ENCODE measurements at regions not wholly inside any gene's neighbourhood (a gene's known extent, or its start where the extent isn't known, plus 50 kb on each side); places are given as distances from the start of the nearest gene placed in this dataset.

- no peak overlapping the region for H3K9ac ChIP-seq (ENCODE audit: low read depth, low read length)
- H3K79me2 ChIP-seq (ENCODE audit: insufficient read depth, low read length): no peaks in the 10 kb centered on the region
- no peaks in the 10 kb centered on the region for H3K27me3 ChIP-seq (ENCODE audit: insufficient read depth, low read length, poor library complexity)
- H3K27ac ChIP-seq (ENCODE audit: low read length): no peak overlapping the region
- ATAC-seq (ENCODE audit: insufficient read depth, low read depth) (no peak), DNase-seq (no peak)
- no peaks in the 10 kb centered on the region for H4K20me1 ChIP-seq (ENCODE audit: insufficient read depth, low read length)
- no peak overlapping the region for H2AFZ ChIP-seq (ENCODE audit: low read depth, low read length)
- H3K9me3 ChIP-seq (ENCODE audit: insufficient read depth, low read length, severe bottlenecking): no peaks in the 10 kb centered on the region
- no peak overlapping the region for H3K4me2 ChIP-seq (ENCODE audit: insufficient read depth, low read length)
- H3K4me1 ChIP-seq (ENCODE audit: insufficient read depth, low read length): no peaks in the 10 kb centered on the region
- H3K4me3 ChIP-seq (ENCODE audit: low read depth in 1 of 2, low read length in 2 of 2): no peak overlapping the region
- H3K36me3 ChIP-seq (ENCODE audit: insufficient read depth, low read length): no peaks in the 10 kb centered on the region
- TF ChIP-seq EZH2 (IDR thresholded peaks at IDR 0.05; ENCODE audit: borderline replicate concordance, low read depth, low read length, severe bottlenecking) (no peak), CTCF (IDR thresholded peaks at IDR 0.05; ENCODE audit: borderline replicate concordance, extremely low read depth, low read length, poor library complexity, severe bottlenecking) (no peak)
Observed at GRCh38 chr14:101064121-101064661, 160.7 kb upstream of the RTL1 start.

GRCh38 chr14:101064718-101065117, 161.2 kb upstream of the RTL1 start:
- Histone ChIP-seq H3K27ac (ENCODE audit: low read length) (no peak overlapping the region), H3K79me2 (ENCODE audit: insufficient read depth, low read length) (no peaks in the 10 kb centered on the region), H3K36me3 (ENCODE audit: insufficient read depth, low read length) (no peaks in the 10 kb centered on the region), H2AFZ (ENCODE audit: low read depth, low read length) (no peak overlapping the region), H3K4me2 (ENCODE audit: insufficient read depth, low read length) (no peak overlapping the region), H3K9me3 (ENCODE audit: insufficient read depth, low read length, severe bottlenecking) (no peaks in the 10 kb centered on the region), H3K4me1 (ENCODE audit: insufficient read depth, low read length) (no peaks in the 10 kb centered on the region), H3K4me3 (ENCODE audit: low read depth in 1 of 2, low read length in 2 of 2) (no peak overlapping the region), H4K20me1 (ENCODE audit: insufficient read depth, low read length) (no peaks in the 10 kb centered on the region), H3K27me3 (ENCODE audit: insufficient read depth, low read length, poor library complexity) (no peaks in the 10 kb centered on the region), H3K9ac (ENCODE audit: low read depth, low read length) (no peak overlapping the region)
- TF ChIP-seq CTCF (IDR thresholded peaks at IDR 0.05; ENCODE audit: borderline replicate concordance, extremely low read depth, low read length, poor library complexity, severe bottlenecking) (no peak), EZH2 (IDR thresholded peaks at IDR 0.05; ENCODE audit: borderline replicate concordance, low read depth, low read length, severe bottlenecking) (no peak)
- ATAC-seq (ENCODE audit: insufficient read depth, low read depth): no peak
- no peak for DNase-seq

- Histone ChIP-seq H3K27ac (ENCODE audit: low read length) (no peak overlapping the region), H3K36me3 (ENCODE audit: insufficient read depth, low read length) (no peaks in the 10 kb centered on the region), H3K4me2 (ENCODE audit: insufficient read depth, low read length) (no peak overlapping the region), H3K9me3 (ENCODE audit: insufficient read depth, low read length, severe bottlenecking) (no peaks in the 10 kb centered on the region), H3K27me3 (ENCODE audit: insufficient read depth, low read length, poor library complexity) (no peaks in the 10 kb centered on the region), H2AFZ (ENCODE audit: low read depth, low read length) (no peak overlapping the region), H3K4me1 (ENCODE audit: insufficient read depth, low read length) (no peaks in the 10 kb centered on the region), H3K79me2 (ENCODE audit: insufficient read depth, low read length) (no peaks in the 10 kb centered on the region), H3K9ac (ENCODE audit: low read depth, low read length) (no peak overlapping the region), H3K4me3 (ENCODE audit: low read depth in 1 of 2, low read length in 2 of 2) (no peak overlapping the region), H4K20me1 (ENCODE audit: insufficient read depth, low read length) (no peaks in the 10 kb centered on the region)
- ATAC-seq (ENCODE audit: insufficient read depth, low read depth): no peak
- no peak for DNase-seq
- TF ChIP-seq EZH2 (IDR thresholded peaks at IDR 0.05; ENCODE audit: borderline replicate concordance, low read depth, low read length, severe bottlenecking) (no peak), CTCF (IDR thresholded peaks at IDR 0.05; ENCODE audit: borderline replicate concordance, extremely low read depth, low read length, poor library complexity, severe bottlenecking) (no peak)
Observed at GRCh38 chr14:101065246-101065645, 161.7 kb upstream of the RTL1 start.
